IMR-90 (cell line): ENCODE measurements at regions not wholly inside any gene's neighbourhood (a gene's known extent, or its start where the extent isn't known, plus 50 kb on each side); places are given as distances from the start of the nearest gene placed in this dataset.

Source experiments
- ATAC-seq: fragments of 200-7000 bp; cut with Tn5 transposase; 2 replicates; pipeline ENCODE4 v1.9.1; 2020; ENCODE audit warnings: low read depth, mild to moderate bottlenecking, moderate library complexity
- BruUV-seq: library from RNA; stranded (reverse); fragments of 400-500 nt; replicated peaks from 2 replicates; lab custom pipeline; 2021; lab: Mats Ljungman, UMichigan
- CTCF ChIA-PET: fragments of 300-600 bp; formaldehyde crosslinking; extraction: SDS; loops from one replicate; lab custom pipeline; 2021; ENCODE audit warnings: antibody characterized with exemption; lab: Yijun Ruan, JAX
- POLR2A ChIA-PET: fragments of 300-600 bp; sonication (Branson Sonifier 250); formaldehyde crosslinking; loops from one replicate; lab custom pipeline; 2022; ENCODE audit warnings: antibody characterized with exemption; ENCODE audit not compliant: unreplicated experiment; lab: Charles Lee
- DNase-seq: peaks from one replicate; pipeline ENCODE4 v3.0.0; 2013
- H2AFZ ChIP-seq: replicated peaks from 2 replicates; pipeline ENCODE3; 2013; ENCODE audit warnings: low read length, mild to moderate bottlenecking; ENCODE audit not compliant: poor library complexity
- H2AK5ac ChIP-seq: 2 replicates; pipeline ENCODE4 v1.6.1; 2013; ENCODE audit warnings: low read depth, low read length, inconsistent platforms
- H2AK9ac ChIP-seq: replicated peaks from 2 replicates; pipeline ENCODE3; 2013; ENCODE audit warnings: mild to moderate bottlenecking, low read depth, low read length, moderate library complexity; ENCODE audit not compliant: poor library complexity
- H2BK120ac ChIP-seq: 2 replicates; pipeline ENCODE4 v1.6.1; 2013; ENCODE audit warnings: low read depth, low read length, inconsistent platforms
- H2BK15ac ChIP-seq: 3 replicates; pipeline ENCODE4 v1.6.1; 2013; ENCODE audit warnings: low read depth, low read length, inconsistent platforms
- H2BK20ac ChIP-seq: 2 replicates; pipeline ENCODE4 v1.6.1; 2013; ENCODE audit warnings: low read depth, mild to moderate bottlenecking, inconsistent platforms, low read length, moderate library complexity
- H2BK5ac ChIP-seq: 2 replicates; pipeline ENCODE4 v1.6.1; 2013; ENCODE audit warnings: mild to moderate bottlenecking, low read depth, low read length, inconsistent platforms; ENCODE audit not compliant: poor library complexity, severe bottlenecking
- H3K14ac ChIP-seq: replicated peaks from 2 replicates; pipeline ENCODE4 v1.6.1; 2013; ENCODE audit warnings: low read depth, low read length, inconsistent platforms
- H3K18ac ChIP-seq: 2 replicates; pipeline ENCODE4 v1.6.1; 2013; ENCODE audit warnings: low read depth, low read length, control low read depth
- H3K23ac ChIP-seq: 2 replicates; pipeline ENCODE4 v1.6.1; 2013; ENCODE audit warnings: low read depth, low read length, inconsistent platforms
- H3K27ac ChIP-seq: 2 replicates; pipeline ENCODE4 v1.5.1; 2013; ENCODE audit warnings: mild to moderate bottlenecking, control low read depth, low read length; ENCODE audit not compliant: insufficient read depth
- H3K27me3 ChIP-seq: 2 replicates; pipeline ENCODE4 v1.6.1; 2013; ENCODE audit warnings: low read length; ENCODE audit not compliant: control insufficient read depth, insufficient read depth
- H3K36me3 ChIP-seq: 2 replicates; pipeline ENCODE4 v1.6.1; 2013; ENCODE audit warnings: low read length, mixed read lengths; ENCODE audit not compliant: control insufficient read depth, insufficient read depth
- H3K4ac ChIP-seq: 2 replicates; pipeline ENCODE4 v1.6.1; 2013; ENCODE audit warnings: low read depth, low read length, inconsistent platforms
- H3K4me1 ChIP-seq: 2 replicates; pipeline ENCODE4 v1.6.1; 2013; ENCODE audit warnings: low read length, mixed read lengths; ENCODE audit not compliant: control insufficient read depth, insufficient read depth
- H3K4me2 ChIP-seq: 2 replicates; pipeline ENCODE4 v1.6.1; 2013; ENCODE audit warnings: low read depth, mild to moderate bottlenecking, control low read depth, low read length, moderate library complexity
- H3K4me3 ChIP-seq: 2 replicates; pipeline ENCODE4 v1.5.1; 2013; ENCODE audit warnings: low read depth, mild to moderate bottlenecking, control low read depth, low read length, moderate library complexity; ENCODE audit not compliant: insufficient read depth
- H3K56ac ChIP-seq: 2 replicates; pipeline ENCODE4 v1.6.1; 2013; ENCODE audit warnings: low read length, inconsistent platforms; ENCODE audit not compliant: insufficient read depth; ENCODE audit errors: extremely low read depth
- H3K79me1 ChIP-seq, 2 experiments: 2 replicates each; pipeline ENCODE4 v1.6.1; 2013; ENCODE audit warnings: low read length in 2 of 2, inconsistent platforms in 1 of 2, low read depth in 1 of 2
- H3K9ac ChIP-seq: 2 replicates; pipeline ENCODE4 v1.6.1; 2013; ENCODE audit warnings: low read depth, low read length, control low read depth
- H3K9me1 ChIP-seq: 2 replicates; pipeline ENCODE4 v1.6.1; 2013; ENCODE audit warnings: low read length, inconsistent platforms; ENCODE audit not compliant: insufficient read depth
- H3K9me3 ChIP-seq: 2 replicates; pipeline ENCODE4 v1.6.1; 2013; ENCODE audit warnings: low read length; ENCODE audit not compliant: control insufficient read depth, insufficient read depth
- H4K20me1 ChIP-seq: 2 replicates; pipeline ENCODE4 v1.6.1; 2013; ENCODE audit warnings: low read length, inconsistent platforms; ENCODE audit not compliant: insufficient read depth
- H4K5ac ChIP-seq: 2 replicates; pipeline ENCODE4 v1.6.1; 2013; ENCODE audit warnings: mild to moderate bottlenecking, low read depth, low read length, control low read depth
- H4K8ac ChIP-seq, 2 experiments: 2 replicates each; pipeline ENCODE4 v1.6.1; 2013; ENCODE audit warnings: low read depth in 2 of 2, low read length in 2 of 2, control low read depth in 1 of 2, inconsistent platforms in 1 of 2
- H4K91ac ChIP-seq: 2 replicates; pipeline ENCODE4 v1.6.1; 2013; ENCODE audit warnings: low read depth, low read length, inconsistent platforms; ENCODE audit not compliant: insufficient read depth
- BHLHE40 ChIP-seq: fragments of 150-350 bp; IDR thresholded peaks from 2 replicates; pipeline ENCODE4 v1.6.1; 2016; ENCODE audit warnings: mild to moderate bottlenecking, low read depth, low read length
- CEBPB ChIP-seq: IDR thresholded peaks from 2 replicates; pipeline ENCODE4 v1.6.1; 2012; ENCODE audit warnings: low read depth, low read length, improper control_type of control experiment
- CHD1 ChIP-seq: IDR thresholded peaks from 2 replicates; pipeline ENCODE4 v1.6.1; 2012; ENCODE audit warnings: low read depth, low read length, improper control_type of control experiment
- CTCF ChIP-seq: conservative IDR thresholded peaks from 2 replicates; pipeline ENCODE4 v1.5.1; 2012; ENCODE audit warnings: mild to moderate bottlenecking, low read depth, low read length, improper control_type of control experiment
- ELK1 ChIP-seq: fragments of 150-350 bp; IDR thresholded peaks from 2 replicates; pipeline ENCODE4 v1.6.1; 2016; ENCODE audit warnings: low read depth, mild to moderate bottlenecking, low read length, moderate library complexity, borderline replicate concordance
- FOS ChIP-seq: fragments of 150-350 bp; IDR thresholded peaks from 2 replicates; pipeline ENCODE4 v1.6.1; 2016; ENCODE audit warnings: low read depth, low read length
- MAFK ChIP-seq: IDR thresholded peaks from 2 replicates; pipeline ENCODE4 v1.6.1; 2012; ENCODE audit warnings: low read depth, low read length, improper control_type of control experiment
- MAZ ChIP-seq: IDR thresholded peaks from 2 replicates; pipeline ENCODE4 v1.6.1; 2012; ENCODE audit warnings: low read depth, mild to moderate bottlenecking, low read length, improper control_type of control experiment, moderate library complexity, borderline replicate concordance
- MXI1 ChIP-seq: IDR thresholded peaks from 2 replicates; pipeline ENCODE4 v1.6.1; 2012; ENCODE audit warnings: low read depth, mild to moderate bottlenecking, low read length, moderate library complexity, borderline replicate concordance
- NFE2L2 ChIP-seq: fragments of 150-350 bp; IDR thresholded peaks from 2 replicates; pipeline ENCODE4 v1.6.1; 2016; ENCODE audit warnings: low read depth, mild to moderate bottlenecking, low read length
- POLR2A ChIP-seq: IDR thresholded peaks from 2 replicates; pipeline ENCODE4 v1.6.1; 2012; ENCODE audit warnings: mild to moderate bottlenecking, low read depth, low read length
- RAD21 ChIP-seq: IDR thresholded peaks from 2 replicates; pipeline ENCODE4 v1.6.1; 2012; ENCODE audit warnings: low read length, improper control_type of control experiment
- RCOR1 ChIP-seq: IDR thresholded peaks from 2 replicates; pipeline ENCODE4 v1.6.1; 2012; ENCODE audit warnings: mild to moderate bottlenecking, low read length, improper control_type of control experiment; ENCODE audit not compliant: insufficient replicate concordance
- RFX5 ChIP-seq: IDR thresholded peaks from 2 replicates; pipeline ENCODE4 v1.8.0; 2012; ENCODE audit warnings: low read depth, mild to moderate bottlenecking, low read length, moderate library complexity
- SMC3 ChIP-seq: fragments of 150-350 bp; IDR thresholded peaks from 2 replicates; pipeline ENCODE4 v1.6.1; 2016; ENCODE audit warnings: low read depth, mild to moderate bottlenecking, antibody characterized with exemption, low read length, moderate library complexity
- USF2 ChIP-seq: fragments of 150-350 bp; IDR thresholded peaks from 2 replicates; pipeline ENCODE4 v1.6.1; 2017; ENCODE audit warnings: mild to moderate bottlenecking, antibody characterized with exemption, low read length, low read depth
- WGBS, 2 experiments: methylation state at CpG; one replicate each; pipeline versions ENCODE4 v1.1.5 to v1.1.7; 2013; ENCODE audit warnings: missing lambda C conversion rate in 2 of 2; ENCODE audit not compliant: insufficient read length in 1 of 2; ENCODE audit errors: extremely low coverage in 2 of 2; 5-methylcytosine and 5-hydroxymethylcytosine counted together
- dilution Hi-C: fragments of 300-500 bp; cut with HindIII; formaldehyde crosslinking; loops from one replicate; pipeline ENCODE4 v1.14.3; 2018; ENCODE audit warnings: low sequenced_read_pairs; ENCODE audit not compliant: unreplicated experiment
- in situ Hi-C: fragments of 300-500 bp; cut with MboI; formaldehyde crosslinking; loops from 3 replicates; pipeline ENCODE4 v1.14.3; 2019; ENCODE audit warnings: low sequenced_read_pairs, inconsistent platforms, mixed read lengths
- intact Hi-C: fragments of 100-400 bp; cut with micrococcal nuclease; formaldehyde crosslinking; loops from 2 replicates; pipeline ENCODE4 v1.10.0; 2022

GRCh38 chr2:43020296-43020695, 206.1 kb downstream of the ZFP36L2 start:
- no peak overlapping the region for H2BK15ac ChIP-seq
- no peak for DNase-seq

More at GRCh38 chr2:43020296-43020695, 206.1 kb downstream of the ZFP36L2 start:
- H3K4me1 ChIP-seq, result peaks cover 14% of the 10 kb centered on the region
- no peak overlapping the region for H3K4me3 ChIP-seq
- H2BK20ac ChIP-seq, result no peak overlapping the region
- H3K23ac ChIP-seq, result no peak overlapping the region
- TF ChIP-seq CTCF, result no peak
- TF ChIP-seq CHD1, result no peak
- no peak for TF ChIP-seq USF2
- TF ChIP-seq SMC3, result no peak
- TF ChIP-seq CEBPB, result no peak
- TF ChIP-seq RAD21, result no peak
- TF ChIP-seq FOS, result no peak
- no peak for TF ChIP-seq RCOR1
- no peak for TF ChIP-seq MAFK
- TF ChIP-seq MAZ, result no peak
- TF ChIP-seq ELK1, result no peak
- TF ChIP-seq NFE2L2, result no peak
- TF ChIP-seq MXI1, result no peak
- no peak for TF ChIP-seq POLR2A
- no peak for TF ChIP-seq BHLHE40
- TF ChIP-seq RFX5, result no peak
- CTCF ChIA-PET, result no interaction called here
- H4K8ac ChIP-seq, result no peak overlapping the region
- H3K18ac ChIP-seq, result no peak overlapping the region
- no peak overlapping the region for H4K5ac ChIP-seq
- dilution Hi-C loops, result no loop called here
- no peaks in the 10 kb centered on the region for H3K27me3 ChIP-seq
- H2AK5ac ChIP-seq, result no peak overlapping the region
- no peak overlapping the region for H3K9ac ChIP-seq
- BruUV-seq, result no TSS peak
- H3K27ac ChIP-seq, result no peak overlapping the region
- WGBS, 2 experiments, result 100% methylated on average over 1 of the region's 1 CpG; no CpG with 5 or more reads in 1 of the 2 experiments
- H2AFZ ChIP-seq, result no peak overlapping the region
- POLR2A ChIA-PET, result interaction anchor here (0.6 kb wide), 1 partner anchor 566 kb away, joined by 3 read pairs; no protein-coding TSS in a partner anchor
- peaks cover 8% of the 10 kb centered on the region; the same call in 1 of the 2 replicates for H3K9me3 ChIP-seq
- intact Hi-C loops, result no loop called here
- in situ Hi-C loops, result no loop called here
- peaks cover 0 to 4% of the 10 kb centered on the region in 2 experiments; a peak in 1 of 4 replicates for H3K79me1 ChIP-seq
- no peaks in the 10 kb centered on the region for H4K20me1 ChIP-seq
- no peak overlapping the region for H3K56ac ChIP-seq
- H3K36me3 ChIP-seq, result no peaks in the 10 kb centered on the region
- H3K9me1 ChIP-seq, result peaks cover 5% of the 10 kb centered on the region
- no peak overlapping the region for H2BK120ac ChIP-seq
- H2BK5ac ChIP-seq, result no peak overlapping the region
- H3K4me2 ChIP-seq, result no peak overlapping the region
- no peak for ATAC-seq
- no peak overlapping the region for H3K14ac ChIP-seq
- H2AK9ac ChIP-seq, result no peak overlapping the region
- H4K91ac ChIP-seq, result no peak overlapping the region
- no peak overlapping the region for H3K4ac ChIP-seq
